PC-9 (cell line): ENCODE measurements at regions not wholly inside any gene's neighbourhood (a gene's known extent, or its start where the extent isn't known, plus 50 kb on each side); places are given as distances from the start of the nearest gene placed in this dataset.

Experiments
- BruUV-seq: library from RNA; stranded (reverse); fragments of 400-500 nt; replicated peaks from 2 replicates; lab custom pipeline; 2021; lab: Mats Ljungman, UMichigan
- CTCF ChIA-PET: fragments of 300-600 bp; sonication (Branson Sonifier 250); formaldehyde crosslinking; loops from one replicate; lab custom pipeline; 2022; ENCODE audit warnings: antibody characterized with exemption; lab: Charles Lee
- POLR2A ChIA-PET: fragments of 300-600 bp; sonication (Branson Sonifier 250); formaldehyde crosslinking; loops from one replicate; lab custom pipeline; 2022; ENCODE audit warnings: antibody characterized with exemption; ENCODE audit not compliant: unreplicated experiment; lab: Charles Lee
- DNase-seq, 2 experiments: peaks; one replicate each; pipeline versions ENCODE4 v3.0.0 to v3.0.0-alpha.2; 2015 to 2022; ENCODE audit warnings: mixed read lengths in 1 of 2
- H2AFZ ChIP-seq: fragments of 200-600 bp; sonication (generic); 2 replicates; pipeline ENCODE4 v1.8.1; 2017; ENCODE audit warnings: antibody characterized with exemption
- H3F3A ChIP-seq: fragments of 200-600 bp; sonication (generic); 2 replicates; pipeline ENCODE4 v1.8.1; 2017; ENCODE audit warnings: antibody characterized with exemption, mild to moderate bottlenecking, low read depth; ENCODE audit not compliant: insufficient read depth
- H3K27ac ChIP-seq: fragments of 200-600 bp; sonication (generic); 2 replicates; pipeline ENCODE4 v1.6.1; 2016; ENCODE audit warnings: mixed run types
- H3K27me3 ChIP-seq: fragments of 200-600 bp; sonication (generic); 2 replicates; pipeline ENCODE4 v1.6.1; 2016; ENCODE audit warnings: low read depth, mixed run types; ENCODE audit not compliant: insufficient read depth
- H3K36me3 ChIP-seq: fragments of 200-600 bp; sonication (generic); 2 replicates; pipeline ENCODE4 v1.6.1; 2016; ENCODE audit warnings: low read depth, mixed run types
- H3K4me1 ChIP-seq: fragments of 200-600 bp; sonication (generic); replicated peaks from 2 replicates; pipeline ENCODE4 v1.6.1; 2016; ENCODE audit warnings: mixed run types; ENCODE audit not compliant: insufficient read depth
- H3K4me2 ChIP-seq: fragments of 200-600 bp; sonication (generic); 2 replicates; pipeline ENCODE4 v1.6.1; 2017; ENCODE audit warnings: mixed run types
- H3K4me3 ChIP-seq: fragments of 200-600 bp; sonication (generic); 2 replicates; pipeline ENCODE4 v1.6.1; 2016; ENCODE audit warnings: mixed run types
- H3K79me2 ChIP-seq: fragments of 200-600 bp; sonication (generic); 2 replicates; pipeline ENCODE4 v1.6.1; 2017; ENCODE audit warnings: low read depth, mixed run types
- H3K9me2 ChIP-seq: fragments of 200-600 bp; sonication (generic); 2 replicates; pipeline ENCODE4 v1.8.1; 2017; ENCODE audit warnings: mild to moderate bottlenecking; ENCODE audit not compliant: insufficient read depth
- H3K9me3 ChIP-seq: fragments of 200-600 bp; sonication (generic); 2 replicates; pipeline ENCODE4 v1.8.1; 2016; ENCODE audit warnings: low read depth; ENCODE audit not compliant: insufficient read depth
- H4K20me1 ChIP-seq: fragments of 200-600 bp; sonication (generic); 2 replicates; pipeline ENCODE4 v1.8.1; 2017; ENCODE audit not compliant: insufficient read depth
- CTCF ChIP-seq: fragments of 200-600 bp; sonication (generic); conservative IDR thresholded peaks from 2 replicates; pipeline ENCODE4 v1.6.1; 2017; ENCODE audit warnings: mixed run types, antibody characterized with exemption, mild to moderate bottlenecking, moderate library complexity
- EZH2 ChIP-seq: fragments of 200-600 bp; sonication (generic); IDR thresholded peaks from 2 replicates; pipeline ENCODE4 v1.8.0; 2017; ENCODE audit warnings: antibody characterized with exemption, low read depth
- intact Hi-C: fragments of 100-400 bp; cut with micrococcal nuclease; formaldehyde crosslinking; loops from one replicate; pipeline ENCODE4 v1.10.0; 2022; ENCODE audit not compliant: unreplicated experiment

- no peak overlapping the region for H2AFZ ChIP-seq
- no peaks in the 10 kb centered on the region for H3K27me3 ChIP-seq
- intact Hi-C loops: no loop called here
- no peaks in the 10 kb centered on the region for H3K79me2 ChIP-seq
- no peaks in the 10 kb centered on the region for H3K9me3 ChIP-seq
- H3K4me3 ChIP-seq: no peak overlapping the region
- no peaks in the 10 kb centered on the region for H4K20me1 ChIP-seq
- H3K27ac ChIP-seq: no peak overlapping the region
- DNase-seq: no peak
- H3F3A ChIP-seq: no peaks in the 10 kb centered on the region
- H3K4me1 ChIP-seq: no peaks in the 10 kb centered on the region
- ChIA-PET POLR2A (no interaction called here), CTCF (no interaction called here)
- H3K36me3 ChIP-seq: no peaks in the 10 kb centered on the region
- no peak for TF ChIP-seq CTCF
- no peak for TF ChIP-seq EZH2
- BruUV-seq: no TSS peak
- no peak overlapping the region for H3K4me2 ChIP-seq
- no peaks in the 10 kb centered on the region for H3K9me2 ChIP-seq
These were observed 411.0 kb upstream of the AGA start for GRCh38 chr4:177853229-177853628.

GRCh38 chr4:177855507-177856197, 413.4 kb upstream of the AGA start:
- Histone ChIP-seq H3K9me3 (no peaks in the 10 kb centered on the region), H3K79me2 (no peaks in the 10 kb centered on the region), H3K27me3 (no peaks in the 10 kb centered on the region), H2AFZ (no peak overlapping the region), H4K20me1 (no peaks in the 10 kb centered on the region), H3K9me2 (no peaks in the 10 kb centered on the region), H3F3A (no peaks in the 10 kb centered on the region), H3K4me3 (no peak overlapping the region), H3K27ac (no peak overlapping the region), H3K36me3 (no peaks in the 10 kb centered on the region), H3K4me1 (no peaks in the 10 kb centered on the region), H3K4me2 (no peak overlapping the region)
- ChIA-PET CTCF (no interaction called here), POLR2A (no interaction called here)
- no peak for DNase-seq
- TF ChIP-seq CTCF: no peak
- no peak for TF ChIP-seq EZH2
- no TSS peak for BruUV-seq
- intact Hi-C loops: no loop called here

- Histone ChIP-seq H3K79me2 (no peaks in the 10 kb centered on the region), H3K27ac (no peak overlapping the region), H3K4me2 (no peak overlapping the region), H3K9me3 (no peaks in the 10 kb centered on the region), H2AFZ (no peak overlapping the region), H3F3A (no peaks in the 10 kb centered on the region), H3K27me3 (no peaks in the 10 kb centered on the region), H3K36me3 (no peaks in the 10 kb centered on the region), H4K20me1 (no peaks in the 10 kb centered on the region), H3K4me1 (no peaks in the 10 kb centered on the region), H3K9me2 (no peaks in the 10 kb centered on the region), H3K4me3 (no peak overlapping the region)
- DNase-seq: no peak
- TF ChIP-seq CTCF: no peak
- TF ChIP-seq EZH2: no peak
- CTCF ChIA-PET: no interaction called here
- intact Hi-C loops: no loop called here
- POLR2A ChIA-PET: no interaction called here
- no TSS peak for BruUV-seq
These were observed 417.9 kb upstream of the AGA start for GRCh38 chr4:177860171-177860570.
